Gastroesophageal sphincter (tissue), 4 donors: ENCODE measurements at regions not wholly inside any gene's neighbourhood (a gene's known extent, or its start where the extent isn't known, plus 50 kb on each side); places are given as distances from the start of the nearest gene placed in this dataset.

Experiments used
- ATAC-seq: fragments of 150-250 bp; one replicate; pipeline ENCODE4 v1.9.1; 2016; ENCODE audit warnings: mild to moderate bottlenecking, moderate library complexity
- H3K27ac ChIP-seq, 4 donors: fragments of 200-600 bp; sonication (generic) in 3 of 4; 1 replicate in 3 of 4; 2 replicates in 1 of 4; pipeline ENCODE4 v1.5.1; 2016 to 2019
- H3K27me3 ChIP-seq: fragments of 200-600 bp; sonication (generic); one replicate; pipeline ENCODE4 v1.5.1; 2019
- H3K36me3 ChIP-seq, 2 donors: fragments of 200-600 bp; sonication (generic); one replicate each; pipeline ENCODE4 v1.5.1; 2019; ENCODE audit warnings: control low read depth in 1 of 2
- H3K4me1 ChIP-seq, 3 donors: fragments of 200-600 bp; sonication (generic); 1 replicate in 2 of 3; 2 replicates in 1 of 3; pipeline ENCODE4 v1.5.1; 2016 to 2019; ENCODE audit warnings: control low read depth in 2 of 3
- H3K4me3 ChIP-seq, 2 donors: fragments of 200-600 bp; sonication (generic); one replicate each; pipeline ENCODE4 v1.5.1; 2019; ENCODE audit warnings: mild to moderate bottlenecking in 1 of 2, moderate library complexity in 1 of 2
- H3K9me3 ChIP-seq, 3 donors: fragments of 200-600 bp; sonication (generic); one replicate each; pipeline ENCODE4 v1.5.1; 2017 to 2019; ENCODE audit warnings: control low read depth in 2 of 3
- EP300 ChIP-seq: sonication (generic); formaldehyde crosslinking; IDR thresholded peaks from one replicate; pipeline ENCODE4 v1.6.1; 2017; ENCODE audit warnings: antibody characterized with exemption, mild to moderate bottlenecking
- POLR2A ChIP-seq, 2 donors: fragments of 450-650 bp; IDR thresholded peaks; one replicate each; pipeline ENCODE4 v1.6.1; 2017; ENCODE audit warnings: antibody characterized with exemption in 2 of 2, mild to moderate bottlenecking in 2 of 2, moderate library complexity in 1 of 2
- POLR2AphosphoS5 ChIP-seq: sonication (generic); formaldehyde crosslinking; IDR thresholded peaks from one replicate; pipeline ENCODE4 v1.6.1; 2017; ENCODE audit warnings: antibody characterized with exemption
- WGBS, 2 donors: methylation state at CpG; one replicate each; pipeline ENCODE4 v1.1.5; 2018; ENCODE audit warnings: low coverage in 1 of 2; 5-methylcytosine and 5-hydroxymethylcytosine counted together
- TF ChIP-seq, protein P1 (sequence below), 4 experiments: fragments of 200-600 bp in 2 of 4; fragments of 450-650 bp in 2 of 4; sonication (generic) in 1 of 4; IDR thresholded peaks; one replicate each; pipeline ENCODE4 v1.5.1; 2017 to 2019; ENCODE audit warnings: antibody characterized with exemption in 4 of 4, mild to moderate bottlenecking in 2 of 4, moderate library complexity in 2 of 4

DNA sequence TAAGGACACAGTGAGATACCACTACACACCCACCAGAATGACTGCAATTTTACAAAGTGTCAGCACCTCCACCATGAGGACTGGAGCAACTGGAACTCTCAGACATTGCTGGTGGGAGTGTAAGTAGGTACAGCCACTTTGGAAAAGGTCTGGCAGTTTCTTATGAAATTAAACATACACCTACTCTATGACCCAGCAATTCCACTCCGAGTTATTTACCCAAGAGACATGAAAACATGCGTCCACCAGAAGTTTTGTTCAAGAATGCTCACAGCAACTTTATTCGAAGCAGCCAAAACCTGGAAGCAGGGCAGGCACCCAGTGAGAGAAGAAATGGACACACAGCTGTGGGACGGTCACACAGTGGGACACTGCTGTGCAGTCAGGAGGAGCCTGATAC, 384.0 kb downstream of the SOX9 start:
- 100% methylated on average over 1 to 3 of the region's 4 CpGs for WGBS, 2 donors
- no peaks in the 10 kb centered on the region for H3K36me3 ChIP-seq
- TF ChIP-seq POLR2AphosphoS5 (no peak), POLR2A (IDR thresholded peaks at IDR 0.05) (no peak), EP300 (no peak)
- TF ChIP-seq, protein P1, sequence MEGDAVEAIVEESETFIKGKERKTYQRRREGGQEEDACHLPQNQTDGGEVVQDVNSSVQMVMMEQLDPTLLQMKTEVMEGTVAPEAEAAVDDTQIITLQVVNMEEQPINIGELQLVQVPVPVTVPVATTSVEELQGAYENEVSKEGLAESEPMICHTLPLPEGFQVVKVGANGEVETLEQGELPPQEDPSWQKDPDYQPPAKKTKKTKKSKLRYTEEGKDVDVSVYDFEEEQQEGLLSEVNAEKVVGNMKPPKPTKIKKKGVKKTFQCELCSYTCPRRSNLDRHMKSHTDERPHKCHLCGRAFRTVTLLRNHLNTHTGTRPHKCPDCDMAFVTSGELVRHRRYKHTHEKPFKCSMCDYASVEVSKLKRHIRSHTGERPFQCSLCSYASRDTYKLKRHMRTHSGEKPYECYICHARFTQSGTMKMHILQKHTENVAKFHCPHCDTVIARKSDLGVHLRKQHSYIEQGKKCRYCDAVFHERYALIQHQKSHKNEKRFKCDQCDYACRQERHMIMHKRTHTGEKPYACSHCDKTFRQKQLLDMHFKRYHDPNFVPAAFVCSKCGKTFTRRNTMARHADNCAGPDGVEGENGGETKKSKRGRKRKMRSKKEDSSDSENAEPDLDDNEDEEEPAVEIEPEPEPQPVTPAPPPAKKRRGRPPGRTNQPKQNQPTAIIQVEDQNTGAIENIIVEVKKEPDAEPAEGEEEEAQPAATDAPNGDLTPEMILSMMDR (IDR thresholded peaks at IDR 0.05), result no peak

DNA sequence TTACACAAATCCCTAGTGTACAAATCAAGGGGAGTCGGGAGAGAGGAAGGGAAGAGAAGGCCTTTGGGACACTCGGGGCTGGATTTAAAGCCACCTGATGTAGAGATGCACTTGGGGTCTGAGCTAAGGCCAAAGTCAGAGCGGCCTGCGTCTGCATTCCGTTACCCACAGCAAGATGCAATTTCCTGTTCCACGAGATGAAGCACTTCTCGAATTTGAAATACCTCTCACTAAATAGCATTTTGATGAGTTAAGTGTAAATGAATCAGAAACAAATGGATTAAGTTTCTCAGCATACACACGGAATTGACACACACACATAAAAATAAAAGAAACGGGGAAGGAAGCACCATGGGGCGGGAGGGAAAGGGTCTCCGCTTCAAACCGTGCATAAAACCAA, 386.0 kb downstream of the SOX9 start:
- Histone ChIP-seq H3K27me3 (no peaks in the 10 kb centered on the region), H3K9me3 (no peaks in the 10 kb centered on the region), H3K4me3 (no peak overlapping the region), H3K36me3 (no peaks in the 10 kb centered on the region), H3K4me1 (no peaks in the 10 kb centered on the region), H3K27ac (no peak overlapping the region)
- TF ChIP-seq, protein P1 (IDR thresholded peaks at IDR 0.05), result no peak
- no peak for TF ChIP-seq POLR2A (IDR thresholded peaks at IDR 0.05)
- TF ChIP-seq EP300, result no peak
- no peak for TF ChIP-seq POLR2AphosphoS5
- WGBS, 2 donors, result 68 to 83% methylated on average over 11 to 12 of the region's 12 CpGs
- ATAC-seq, result no peak

More for the DNA sequence above, 384.0 kb downstream of the SOX9 start:
- H3K4me1 ChIP-seq, result no peaks in the 10 kb centered on the region
- H3K27ac ChIP-seq, result no peak overlapping the region
- H3K9me3 ChIP-seq, result no peaks in the 10 kb centered on the region
- no peak for ATAC-seq
- H3K4me3 ChIP-seq, result no peak overlapping the region
- H3K27me3 ChIP-seq, result no peaks in the 10 kb centered on the region

DNA sequence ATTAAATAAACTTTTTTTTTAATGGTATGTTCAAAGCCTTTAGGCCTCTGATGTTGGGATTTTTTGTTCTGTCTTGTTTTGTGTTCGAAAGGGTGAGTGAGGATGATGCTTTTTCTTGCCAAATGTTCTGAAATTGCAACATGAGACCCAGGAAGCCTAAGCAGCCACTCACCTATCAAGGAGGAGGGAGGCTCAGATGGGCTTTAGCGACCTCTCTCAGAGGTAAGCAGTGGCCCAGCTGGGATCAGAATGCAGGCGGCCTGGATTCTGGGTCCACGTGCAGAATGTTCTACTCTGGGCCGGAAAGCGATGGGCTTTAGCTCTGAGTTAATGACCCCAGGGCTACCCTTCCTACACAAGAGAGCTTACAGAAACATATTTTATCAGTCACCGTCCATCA, 386.6 kb downstream of the SOX9 start:
- 56 to 70% methylated on average over 3 to 4 of the region's 7 CpGs for WGBS, 2 donors
- Histone ChIP-seq H3K9me3 (no peaks in the 10 kb centered on the region), H3K27me3 (no peaks in the 10 kb centered on the region), H3K27ac (no peak overlapping the region), H3K4me3 (no peak overlapping the region), H3K4me1 (no peaks in the 10 kb centered on the region), H3K36me3 (no peaks in the 10 kb centered on the region)
- no peak for ATAC-seq
- no peak for TF ChIP-seq EP300

DNA sequence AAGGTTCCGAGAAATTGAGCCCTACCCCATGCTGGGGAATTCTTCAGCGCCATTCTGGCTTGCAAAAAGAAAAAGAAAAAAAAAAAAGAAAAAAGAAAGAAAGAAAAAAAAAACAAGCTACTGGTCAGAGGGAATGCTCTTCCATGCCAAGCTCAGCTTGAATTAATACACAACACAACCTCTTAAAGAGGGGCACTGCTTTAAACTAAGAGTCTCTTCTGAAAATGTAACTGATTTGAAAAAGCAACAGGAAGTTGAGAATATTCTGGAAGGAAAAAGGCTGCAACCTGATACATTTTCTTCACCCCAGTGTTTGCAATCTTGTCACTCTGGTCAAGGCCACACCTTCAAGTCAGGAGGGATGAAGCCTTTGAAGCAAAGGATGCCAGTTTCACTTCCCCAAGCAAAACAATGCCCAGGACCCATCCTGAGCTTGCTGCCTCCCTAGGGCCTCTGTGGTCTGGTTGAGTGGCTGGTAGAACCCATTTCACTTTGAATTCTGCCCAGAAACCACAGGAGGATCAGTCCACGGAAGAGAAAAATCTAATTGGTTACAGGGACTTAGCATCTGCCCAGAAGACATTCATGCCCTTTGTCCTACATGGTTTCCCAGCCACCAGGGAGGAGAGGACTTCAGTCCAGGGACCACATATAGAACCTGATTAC, 389.7 kb downstream of the SOX9 start:
- TF ChIP-seq POLR2A (IDR thresholded peaks at IDR 0.05), result no peak
- TF ChIP-seq POLR2AphosphoS5, result no peak
- TF ChIP-seq, protein P1 (IDR thresholded peaks at IDR 0.05), result no peak
- TF ChIP-seq EP300, result no peak
- no peaks in the 10 kb centered on the region for H3K36me3 ChIP-seq
- WGBS, 2 donors, result 84 to 87% methylated on average over 3 of the region's 3 CpGs
- H3K4me3 ChIP-seq, result no peak overlapping the region
- ATAC-seq, result no peak
- no peaks in the 10 kb centered on the region for H3K9me3 ChIP-seq
- no peaks in the 10 kb centered on the region for H3K4me1 ChIP-seq
- no peaks in the 10 kb centered on the region for H3K27me3 ChIP-seq
- H3K27ac ChIP-seq, result no peak overlapping the region

DNA sequence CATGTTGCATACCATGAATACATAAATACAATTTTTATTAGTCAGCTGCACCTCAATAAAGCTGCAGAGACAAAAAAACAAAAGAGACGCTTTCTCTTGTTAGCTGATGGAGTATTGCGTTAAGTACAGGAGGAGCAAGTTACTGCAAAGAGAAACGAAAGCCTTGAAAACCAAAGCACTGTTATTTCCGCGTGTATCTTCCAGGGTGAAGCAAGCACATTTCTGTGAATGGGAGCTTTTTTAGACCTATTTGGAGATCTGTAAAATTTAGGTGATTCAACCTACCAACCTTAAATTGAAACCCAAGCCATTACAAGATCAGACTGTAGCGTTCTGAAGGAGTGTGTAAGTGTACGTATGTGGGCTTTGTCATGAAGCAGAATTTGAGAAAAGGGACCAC, 390.4 kb downstream of the SOX9 start:
- Histone ChIP-seq H3K9me3 (no peaks in the 10 kb centered on the region), H3K27ac (no peak overlapping the region), H3K36me3 (no peaks in the 10 kb centered on the region), H3K4me3 (no peak overlapping the region), H3K27me3 (no peaks in the 10 kb centered on the region), H3K4me1 (no peaks in the 10 kb centered on the region)
- no peak for TF ChIP-seq POLR2AphosphoS5
- TF ChIP-seq POLR2A (IDR thresholded peaks at IDR 0.05), result no peak
- TF ChIP-seq EP300, result no peak
- TF ChIP-seq, protein P1 (IDR thresholded peaks at IDR 0.05), result no peak
- no peak for ATAC-seq
- WGBS, 2 donors, result 79 to 83% methylated on average over 7 of the region's 7 CpGs
